ENCODE measurements at regions not wholly inside any gene's neighbourhood (a gene's known extent, or its start where the extent isn't known, plus 50 kb on each side); places are given as distances from the start of the nearest gene placed in this dataset.

GRCh38 chr17:14873996-14874395 is 391.1 kb downstream of the PMP22 start:
- TF ChIP-seq CTCF (IDR thresholded peaks at IDR 0.05; ENCODE audit: low read length) (no peak), EZH2 (IDR thresholded peaks at IDR 0.05; ENCODE audit: borderline replicate concordance, low read length) (no peak)
